ENCODE measurements at regions not wholly inside any gene's neighbourhood (a gene's known extent, or its start where the extent isn't known, plus 50 kb on each side); places are given as distances from the start of the nearest gene placed in this dataset.

DNA sequence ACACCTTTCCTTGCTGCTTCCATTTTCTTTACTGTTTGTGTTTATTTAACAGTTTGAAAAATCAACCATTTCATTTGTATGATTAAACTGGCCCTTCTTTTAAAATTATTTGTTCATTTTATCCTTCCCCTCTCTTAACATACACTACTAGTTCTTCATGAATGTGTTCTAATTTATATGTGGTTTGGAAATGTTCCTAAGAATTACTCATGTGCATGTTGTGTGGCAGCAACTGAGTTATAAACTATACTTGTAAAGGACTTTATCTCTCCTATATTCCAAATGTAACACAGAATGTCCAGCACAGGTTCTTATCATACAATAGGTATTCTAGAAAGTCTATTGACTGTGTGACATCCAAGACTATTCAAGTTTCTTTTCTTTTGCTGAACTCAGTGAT lies 358.2 kb upstream of the MEF2C start:
- no peak for TF ChIP-seq CTCF (IDR thresholded peaks at IDR 0.05)
- no peak for TF ChIP-seq POLR2AphosphoS5 (IDR thresholded peaks at IDR 0.05)
- no peak for TF ChIP-seq POLR2A (IDR thresholded peaks at IDR 0.05)
- no peak for TF ChIP-seq EP300 (IDR thresholded peaks at IDR 0.05)
